ENCODE measurements at regions not wholly inside any gene's neighbourhood (a gene's known extent, or its start where the extent isn't known, plus 50 kb on each side); places are given as distances from the start of the nearest gene placed in this dataset.

GRCh38 chr4:13944095-13944511 lies 316.6 kb upstream of the BOD1L1 start:
- DNase-seq, result no peak

- DNase-seq, result no peak
Measured at GRCh38 chr4:13947921-13948320, 320.4 kb upstream of the BOD1L1 start.

- no peak for DNase-seq
Measured at GRCh38 chr4:13950491-13950890, 323.0 kb upstream of the BOD1L1 start.

- DNase-seq, result no peak
Measured at GRCh38 chr4:13953083-13953482, 325.6 kb upstream of the BOD1L1 start.

- no peak for DNase-seq
Measured at GRCh38 chr4:13955551-13955950, 328.0 kb upstream of the BOD1L1 start.

GRCh38 chr4:13956947-13957346 lies 329.4 kb upstream of the BOD1L1 start:
- no peak for DNase-seq

GRCh38 chr4:13957871-13958270 lies 330.3 kb upstream of the BOD1L1 start:
- DNase-seq, result no peak

- DNase-seq, result no peak
Measured at GRCh38 chr4:13963601-13964000, 336.1 kb upstream of the BOD1L1 start.

- DNase-seq, result no peak
Measured at GRCh38 chr4:13966231-13967195, 339.0 kb upstream of the BOD1L1 start.

- no peak for DNase-seq
Measured at GRCh38 chr4:13968723-13969122, 341.2 kb upstream of the BOD1L1 start.

GRCh38 chr4:13970349-13970748 lies 342.8 kb upstream of the BOD1L1 start:
- DNase-seq, result no peak

- no peak for DNase-seq
Measured at GRCh38 chr4:13977746-13978145, 350.2 kb upstream of the BOD1L1 start.

- no peak for DNase-seq
Measured at GRCh38 chr4:13980317-13981310, 353.1 kb upstream of the BOD1L1 start.

GRCh38 chr4:13981499-13981898 lies 354.0 kb upstream of the BOD1L1 start:
- no peak for DNase-seq

GRCh38 chr4:13982010-13982409 lies 354.5 kb upstream of the BOD1L1 start:
- no peak for DNase-seq

- no peak for DNase-seq
Measured at GRCh38 chr4:13983189-13983790, 355.8 kb upstream of the BOD1L1 start.

- no peak for DNase-seq
Measured at GRCh38 chr4:13984991-13985800, 357.7 kb upstream of the BOD1L1 start.

GRCh38 chr4:13985837-13986236 lies 358.3 kb upstream of the BOD1L1 start:
- no peak for DNase-seq

GRCh38 chr4:13986548-13986947 lies 359.0 kb upstream of the BOD1L1 start:
- DNase-seq, result no peak

GRCh38 chr4:13988353-13989305 lies 361.1 kb upstream of the BOD1L1 start:
- DNase-seq, result no peak

- no peak for DNase-seq
Measured at GRCh38 chr4:13989501-13989900, 362.0 kb upstream of the BOD1L1 start.

All from activated CD4-positive, CD25-positive, alpha-beta regulatory T cell (primary cell).